ENCODE measurements at regions not wholly inside any gene's neighbourhood (a gene's known extent, or its start where the extent isn't known, plus 50 kb on each side); places are given as distances from the start of the nearest gene placed in this dataset.

- no peak for DNase-seq (ENCODE audit: low read depth)
- no peak for TF ChIP-seq CTCF (IDR thresholded peaks at IDR 0.05; ENCODE audit: low read depth, low read length, missing control alignments)
- no peak overlapping the region for H3K4me3 ChIP-seq (ENCODE audit: low read depth, low read length)
Observed at GRCh38 chr10:29068302-29068701, 220.6 kb upstream of the LYZL1 start.

GRCh38 chr10:29068966-29069365, 219.9 kb upstream of the LYZL1 start:
- no peak for DNase-seq (ENCODE audit: low read depth)
- H3K4me3 ChIP-seq (ENCODE audit: low read depth, low read length) = no peak overlapping the region
- TF ChIP-seq CTCF (IDR thresholded peaks at IDR 0.05; ENCODE audit: low read depth, low read length, missing control alignments) = no peak

- H3K4me3 ChIP-seq (ENCODE audit: low read depth, low read length) = no peak overlapping the region
- TF ChIP-seq CTCF (IDR thresholded peaks at IDR 0.05; ENCODE audit: low read depth, low read length, missing control alignments) = no peak
- no peak for DNase-seq (ENCODE audit: low read depth)
Observed at GRCh38 chr10:29069941-29070340, 218.9 kb upstream of the LYZL1 start.

GRCh38 chr10:29078919-29079318, 210.0 kb upstream of the LYZL1 start:
- no peak overlapping the region for H3K4me3 ChIP-seq (ENCODE audit: low read depth, low read length)
- TF ChIP-seq CTCF (IDR thresholded peaks at IDR 0.05; ENCODE audit: low read depth, low read length, missing control alignments) = no peak
- DNase-seq (ENCODE audit: low read depth) = no peak

- no peak overlapping the region for H3K4me3 ChIP-seq (ENCODE audit: low read depth, low read length)
- DNase-seq (ENCODE audit: low read depth) = no peak
- no peak for TF ChIP-seq CTCF (IDR thresholded peaks at IDR 0.05; ENCODE audit: low read depth, low read length, missing control alignments)
Observed at GRCh38 chr10:29081231-29081630, 207.6 kb upstream of the LYZL1 start.

GRCh38 chr10:29081951-29082685, 206.8 kb upstream of the LYZL1 start:
- no peak for DNase-seq (ENCODE audit: low read depth)
- TF ChIP-seq CTCF (IDR thresholded peaks at IDR 0.05; ENCODE audit: low read depth, low read length, missing control alignments) = no peak
- no peak overlapping the region for H3K4me3 ChIP-seq (ENCODE audit: low read depth, low read length)

- H3K4me3 ChIP-seq (ENCODE audit: low read depth, low read length) = no peak overlapping the region
- DNase-seq (ENCODE audit: low read depth) = no peak
- TF ChIP-seq CTCF (IDR thresholded peaks at IDR 0.05; ENCODE audit: low read depth, low read length, missing control alignments) = no peak
Observed at GRCh38 chr10:29083096-29083495, 205.8 kb upstream of the LYZL1 start.
